Lower lobe of right lung (tissue), 2 donors: ENCODE measurements at regions not wholly inside any gene's neighbourhood (a gene's known extent, or its start where the extent isn't known, plus 50 kb on each side); places are given as distances from the start of the nearest gene placed in this dataset.

Experiments used
- ATAC-seq, 2 donors: fragments of 200-7000 bp; cut with Tn5 transposase; one replicate each; pipeline ENCODE4 v1.9.1; 2020 to 2022; ENCODE audit warnings: mild to moderate bottlenecking in 2 of 2, moderate library complexity in 2 of 2
- DNase-seq: peaks from one replicate; pipeline ENCODE4 v3.0.0-alpha.2; 2020
- H3K27ac ChIP-seq: fragments of 200-600 bp; one replicate; pipeline ENCODE4 v1.8.0; 2022
- H3K27me3 ChIP-seq: fragments of 200-600 bp; one replicate; pipeline ENCODE4 v1.8.0; 2022; ENCODE audit warnings: low read depth
- H3K36me3 ChIP-seq: fragments of 200-600 bp; one replicate; pipeline ENCODE4 v1.8.0; 2022; ENCODE audit warnings: mild to moderate bottlenecking
- H3K4me1 ChIP-seq: fragments of 200-600 bp; one replicate; pipeline ENCODE4 v1.8.0; 2022
- H3K4me3 ChIP-seq: fragments of 200-600 bp; one replicate; pipeline ENCODE4 v1.8.0; 2022; ENCODE audit warnings: mild to moderate bottlenecking
- H3K9me3 ChIP-seq: fragments of 200-600 bp; one replicate; pipeline ENCODE4 v1.8.0; 2022
- CTCF ChIP-seq: fragments of 200-600 bp; IDR thresholded peaks from one replicate; pipeline ENCODE4 v1.8.0; 2022; ENCODE audit warnings: antibody characterized with exemption, mild to moderate bottlenecking
- intact Hi-C: fragments of 100-400 bp; cut with DNase I; formaldehyde crosslinking; loops from one replicate; pipeline ENCODE4 v1.11.0; 2022
- donor health status: DM: no; HTN: yes; CAD: no; lungs with severe emphysema.

- ATAC-seq = no peak
- intact Hi-C loops = no loop called here
- H3K27me3 ChIP-seq = no peaks in the 10 kb centered on the region
- H3K9me3 ChIP-seq = no peaks in the 10 kb centered on the region
- peaks cover 18% of the 10 kb centered on the region for H3K4me1 ChIP-seq
- no peak for DNase-seq
- no peak overlapping the region for H3K4me3 ChIP-seq
- no peak for TF ChIP-seq CTCF
- H3K36me3 ChIP-seq = no peaks in the 10 kb centered on the region
- H3K27ac ChIP-seq = no peak overlapping the region
Observed at GRCh38 chr6:167764713-167765479, 61.8 kb upstream of the AFDN start.

- Histone ChIP-seq H3K4me3 (no peak overlapping the region), H3K27me3 (no peaks in the 10 kb centered on the region), H3K36me3 (no peaks in the 10 kb centered on the region), H3K9me3 (no peaks in the 10 kb centered on the region), H3K27ac (no peak overlapping the region), H3K4me1 (no peaks in the 10 kb centered on the region)
- intact Hi-C loops = no loop called here
- TF ChIP-seq CTCF = no peak
- DNase-seq (no peak), ATAC-seq (no peak)
Observed at GRCh38 chr6:167766986-167767714, 59.6 kb upstream of the AFDN start.

GRCh38 chr6:167767715-167768107 is 59.0 kb upstream of the AFDN start:
- no peaks in the 10 kb centered on the region for H3K9me3 ChIP-seq
- H3K36me3 ChIP-seq = no peaks in the 10 kb centered on the region
- no peak overlapping the region for H3K4me3 ChIP-seq
- no peak overlapping the region for H3K27ac ChIP-seq
- no peak for TF ChIP-seq CTCF
- no peak for ATAC-seq
- no peaks in the 10 kb centered on the region for H3K27me3 ChIP-seq
- H3K4me1 ChIP-seq = no peaks in the 10 kb centered on the region
- intact Hi-C loops = no loop called here
- DNase-seq = no peak

- Histone ChIP-seq H3K27me3 (no peaks in the 10 kb centered on the region), H3K4me1 (no peaks in the 10 kb centered on the region), H3K4me3 (no peak overlapping the region), H3K27ac (no peak overlapping the region), H3K9me3 (no peaks in the 10 kb centered on the region), H3K36me3 (no peaks in the 10 kb centered on the region)
- no peak for TF ChIP-seq CTCF
- DNase-seq = peak; percentile 25
- intact Hi-C loops = no loop called here
- ATAC-seq = no peak
Observed at GRCh38 chr6:167768471-167769215, 58.1 kb upstream of the AFDN start.

- no peaks in the 10 kb centered on the region for H3K36me3 ChIP-seq
- no peak overlapping the region for H3K4me3 ChIP-seq
- TF ChIP-seq CTCF = no peak
- intact Hi-C loops = no loop called here
- peak; percentile 25 for DNase-seq
- no peak overlapping the region for H3K27ac ChIP-seq
- H3K9me3 ChIP-seq = no peaks in the 10 kb centered on the region
- H3K4me1 ChIP-seq = no peaks in the 10 kb centered on the region
- ATAC-seq = no peak
- no peaks in the 10 kb centered on the region for H3K27me3 ChIP-seq
Observed at GRCh38 chr6:167769408-167770190, 57.1 kb upstream of the AFDN start.
